H9 (cell line): ENCODE measurements at regions not wholly inside any gene's neighbourhood (a gene's known extent, or its start where the extent isn't known, plus 50 kb on each side); places are given as distances from the start of the nearest gene placed in this dataset.

Experiments
- DNase-seq: peaks from one replicate; pipeline ENCODE4 v3.0.0-alpha.2; 2017
- H2AFZ ChIP-seq: one replicate; pipeline ENCODE4 v1.6.1; 2013; ENCODE audit warnings: mild to moderate bottlenecking, low read length, control low read depth, moderate library complexity
- H2AK5ac ChIP-seq: 2 replicates; pipeline ENCODE4 v1.6.1; 2013; ENCODE audit warnings: low read length, control low read depth, mixed read lengths; ENCODE audit not compliant: insufficient read length
- H2BK120ac ChIP-seq: one replicate; pipeline ENCODE4 v1.6.1; 2013; ENCODE audit warnings: low read depth, mild to moderate bottlenecking, low read length, control low read depth, inconsistent platforms; ENCODE audit not compliant: poor library complexity, severe bottlenecking
- H2BK12ac ChIP-seq: 2 replicates; pipeline ENCODE4 v1.6.1; 2013; ENCODE audit warnings: low read length, control low read depth, mixed read lengths, low read depth; ENCODE audit not compliant: insufficient read length
- H2BK15ac ChIP-seq: 2 replicates; pipeline ENCODE4 v1.6.1; 2013; ENCODE audit warnings: low read depth, low read length, control low read depth
- H2BK20ac ChIP-seq: one replicate; pipeline ENCODE4 v1.6.1; 2013; ENCODE audit warnings: low read depth, mild to moderate bottlenecking, low read length, control low read depth, inconsistent platforms; ENCODE audit not compliant: poor library complexity, severe bottlenecking
- H2BK5ac ChIP-seq: 2 replicates; pipeline ENCODE4 v1.6.1; 2013; ENCODE audit warnings: low read length, control low read depth, mixed read lengths; ENCODE audit not compliant: insufficient read length
- H3K14ac ChIP-seq: 2 replicates; pipeline ENCODE4 v1.6.1; 2013; ENCODE audit warnings: low read length, control low read depth; ENCODE audit not compliant: insufficient read depth
- H3K18ac ChIP-seq: 2 replicates; pipeline ENCODE4 v1.6.1; 2013; ENCODE audit warnings: low read depth, mild to moderate bottlenecking, mixed read lengths, low read length, control low read depth; ENCODE audit not compliant: insufficient read length
- H3K23ac ChIP-seq: 2 replicates; pipeline ENCODE4 v1.6.1; 2013; ENCODE audit warnings: low read length, control low read depth, mixed read lengths, low read depth; ENCODE audit not compliant: insufficient read length
- H3K23me2 ChIP-seq: 2 replicates; pipeline ENCODE4 v1.6.1; 2013; ENCODE audit warnings: low read depth, mild to moderate bottlenecking, mixed read lengths, low read length, control low read depth; ENCODE audit not compliant: insufficient read length, poor library complexity, severe bottlenecking
- H3K27ac ChIP-seq: 2 replicates; pipeline ENCODE4 v1.5.1; 2013; ENCODE audit warnings: low read length, control low read depth, mixed read lengths, low read depth; ENCODE audit not compliant: insufficient read length
- H3K27me3 ChIP-seq: 2 replicates; pipeline ENCODE4 v1.6.1; 2013; ENCODE audit warnings: low read length, control low read depth, inconsistent platforms; ENCODE audit not compliant: insufficient read depth
- H3K4ac ChIP-seq: 2 replicates; pipeline ENCODE4 v1.6.1; 2013; ENCODE audit warnings: low read depth, mild to moderate bottlenecking, control low read depth, inconsistent platforms, low read length, moderate library complexity
- H3K4me1 ChIP-seq: 2 replicates; pipeline ENCODE4 v1.6.1; 2013; ENCODE audit warnings: low read length, control low read depth, inconsistent platforms; ENCODE audit not compliant: insufficient read depth
- H3K4me2 ChIP-seq: 2 replicates; pipeline ENCODE4 v1.6.1; 2013; ENCODE audit warnings: low read length, control low read depth, mixed read lengths; ENCODE audit not compliant: insufficient read length, insufficient read depth
- H3K56ac ChIP-seq: 2 replicates; pipeline ENCODE4 v1.6.1; 2013; ENCODE audit warnings: low read depth, mild to moderate bottlenecking, mixed read lengths, low read length, control low read depth; ENCODE audit not compliant: insufficient read length
- H3K79me1 ChIP-seq: 2 replicates; pipeline ENCODE4 v1.6.1; 2013; ENCODE audit warnings: low read depth, mild to moderate bottlenecking, moderate library complexity, low read length, control low read depth, inconsistent platforms; ENCODE audit not compliant: insufficient read depth, poor library complexity, severe bottlenecking
- H3K79me2 ChIP-seq: 2 replicates; pipeline ENCODE4 v1.6.1; 2013; ENCODE audit warnings: low read length, control low read depth, inconsistent platforms; ENCODE audit not compliant: insufficient read depth
- H3K9ac ChIP-seq: 2 replicates; pipeline ENCODE4 v1.6.1; 2013; ENCODE audit warnings: low read length, control low read depth, mixed read lengths; ENCODE audit not compliant: insufficient read length; ENCODE audit errors: extremely low read depth
- H3K9me3 ChIP-seq: one replicate; pipeline ENCODE4 v1.6.1; 2013; ENCODE audit warnings: low read depth, low read length, inconsistent platforms; ENCODE audit not compliant: control insufficient read depth
- H3T11ph ChIP-seq: one replicate; pipeline ENCODE4 v1.6.1; 2013; ENCODE audit warnings: mild to moderate bottlenecking, low read length, control low read depth, inconsistent platforms
- H4K20me1 ChIP-seq: one replicate; pipeline ENCODE4 v1.6.1; 2013; ENCODE audit not compliant: control insufficient read depth, insufficient read length, insufficient read depth
- H4K5ac ChIP-seq: 2 replicates; pipeline ENCODE4 v1.6.1; 2013; ENCODE audit warnings: low read depth, mild to moderate bottlenecking, mixed read lengths, low read length, control low read depth; ENCODE audit not compliant: insufficient read length
- H4K8ac ChIP-seq: replicated peaks from 2 replicates; pipeline ENCODE4 v1.6.1; 2013; ENCODE audit warnings: low read length, control low read depth, mixed read lengths, low read depth; ENCODE audit not compliant: insufficient read length
- H4K91ac ChIP-seq: 2 replicates; pipeline ENCODE4 v1.6.1; 2013; ENCODE audit warnings: low read depth, mild to moderate bottlenecking, moderate library complexity, mixed read lengths, low read length, control low read depth; ENCODE audit not compliant: insufficient read length
- H3K27ac Mint-ChIP-seq, 3 experiments: 2 replicates in 2 of 3; 3 replicates in 1 of 3; pipeline ENCODE4 v1.8.0; 2020 to 2021; ENCODE audit warnings: mixed read lengths in 3 of 3, mild to moderate bottlenecking in 1 of 3, moderate library complexity in 1 of 3
- H3K27me3 Mint-ChIP-seq: 2 replicates; pipeline ENCODE4 v1.8.0; 2021; ENCODE audit warnings: low read depth, mild to moderate bottlenecking, moderate library complexity, mixed read lengths
- H3K36me3 Mint-ChIP-seq, 3 experiments: 2 replicates in 2 of 3; 3 replicates in 1 of 3; pipeline ENCODE4 v1.8.0; 2020 to 2021; ENCODE audit warnings: low read depth in 3 of 3, mixed read lengths in 3 of 3; ENCODE audit not compliant: insufficient read depth in 1 of 3
- H3K4me1 Mint-ChIP-seq, 2 experiments: 2 replicates each; pipeline ENCODE4 v1.8.0; 2020; ENCODE audit warnings: mixed read lengths in 2 of 2
- H3K4me3 Mint-ChIP-seq, 2 experiments: 2 replicates in 1 of 2; 3 replicates in 1 of 2; pipeline ENCODE4 v1.8.0; 2020 to 2021; ENCODE audit warnings: mild to moderate bottlenecking in 2 of 2, mixed read lengths in 2 of 2, moderate library complexity in 1 of 2
- H3K9me3 Mint-ChIP-seq, 2 experiments: 2 replicates in 1 of 2; 3 replicates in 1 of 2; pipeline ENCODE4 v1.8.0; 2020; ENCODE audit warnings: mild to moderate bottlenecking in 2 of 2, mixed read lengths in 2 of 2, moderate library complexity in 1 of 2
- WGBS: extraction: QIAGEN DNeasy Blood & Tissue Kit; methylation state at CpG from one replicate; pipeline ENCODE4 v1.1.7; 2013; ENCODE audit warnings: missing lambda C conversion rate, low lambda C conversion rate, mixed read lengths; ENCODE audit not compliant: insufficient read length; ENCODE audit errors: extremely low coverage; 5-methylcytosine and 5-hydroxymethylcytosine counted together
- TF ChIP-seq, protein P1 (sequence below): fragments of 200-600 bp; sonication (generic); conservative IDR thresholded peaks from 3 replicates; pipeline ENCODE4 v1.8.0; 2021; ENCODE audit warnings: antibody characterized with exemption, mild to moderate bottlenecking

DNA sequence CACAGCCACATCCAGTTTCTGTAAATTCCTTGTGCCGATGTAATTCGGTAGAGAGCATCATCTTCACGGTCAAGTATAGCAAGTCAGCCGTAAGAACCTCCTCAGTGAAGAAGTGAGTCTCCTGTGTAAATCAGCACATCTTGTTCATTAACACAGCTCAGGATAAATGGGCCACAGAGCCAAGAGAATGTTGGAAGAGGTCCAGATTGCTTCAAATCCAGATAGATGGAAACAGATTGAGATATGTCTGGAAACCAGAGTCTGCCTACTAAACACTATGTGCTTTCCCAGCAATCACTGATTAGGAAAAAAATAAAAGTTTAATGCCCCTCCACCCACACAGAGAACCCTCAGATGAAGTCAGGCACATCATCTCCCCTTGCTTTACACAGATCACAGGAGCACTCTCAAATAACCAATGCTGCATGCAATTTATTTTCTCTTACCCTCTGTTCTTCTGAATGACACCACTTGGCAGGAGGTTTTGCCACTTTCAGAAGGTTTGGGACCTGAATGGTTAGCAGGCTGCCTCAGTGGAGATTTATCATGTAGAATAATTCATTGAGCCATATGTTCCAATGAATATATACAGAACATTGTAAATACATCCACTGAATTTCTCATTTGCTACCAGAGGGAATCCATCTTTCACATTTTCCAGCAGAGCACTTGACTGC is 357.7 kb downstream of the C4orf33 start:
- no peaks in the 10 kb centered on the region for H3K23me2 ChIP-seq
- H4K5ac ChIP-seq: no peak overlapping the region
- no peak overlapping the region for H3K4me2 ChIP-seq
- H3K56ac ChIP-seq: no peak overlapping the region
- Mint-ChIP-seq H3K27ac (no peak overlapping the region), H3K9me3 (no peaks in the 10 kb centered on the region), H3K36me3 (no peaks in the 10 kb centered on the region), H3K4me3 (no peak overlapping the region), H3K27me3 (no peaks in the 10 kb centered on the region), H3K4me1 (no peaks in the 10 kb centered on the region)
- no peak overlapping the region for H3K27ac ChIP-seq
- H2BK5ac ChIP-seq: no peak overlapping the region
- no peak overlapping the region for H3K4ac ChIP-seq
- H3K23ac ChIP-seq: no peak overlapping the region
- H4K8ac ChIP-seq: no peak overlapping the region
- WGBS: no CpG with 5 or more reads among the region's 4 CpGs
- H3K27me3 ChIP-seq: no peaks in the 10 kb centered on the region
- no peaks in the 10 kb centered on the region for H4K20me1 ChIP-seq
- no peak overlapping the region for H3K14ac ChIP-seq
- H3K79me2 ChIP-seq: no peaks in the 10 kb centered on the region
- H3K79me1 ChIP-seq: no peaks in the 10 kb centered on the region
- no peak overlapping the region for H3K18ac ChIP-seq
- H3K9ac ChIP-seq: no peak overlapping the region
- H4K91ac ChIP-seq: no peak overlapping the region
- no peak for DNase-seq
- no peaks in the 10 kb centered on the region for H3K4me1 ChIP-seq
- H2BK20ac ChIP-seq: no peak overlapping the region
- H2BK120ac ChIP-seq: no peak overlapping the region
- H3K9me3 ChIP-seq: no peaks in the 10 kb centered on the region
- H2BK15ac ChIP-seq: no peak overlapping the region
- no peak overlapping the region for H2BK12ac ChIP-seq
- no peak overlapping the region for H2AK5ac ChIP-seq
- no peak overlapping the region for H3T11ph ChIP-seq
- TF ChIP-seq, protein P1, sequence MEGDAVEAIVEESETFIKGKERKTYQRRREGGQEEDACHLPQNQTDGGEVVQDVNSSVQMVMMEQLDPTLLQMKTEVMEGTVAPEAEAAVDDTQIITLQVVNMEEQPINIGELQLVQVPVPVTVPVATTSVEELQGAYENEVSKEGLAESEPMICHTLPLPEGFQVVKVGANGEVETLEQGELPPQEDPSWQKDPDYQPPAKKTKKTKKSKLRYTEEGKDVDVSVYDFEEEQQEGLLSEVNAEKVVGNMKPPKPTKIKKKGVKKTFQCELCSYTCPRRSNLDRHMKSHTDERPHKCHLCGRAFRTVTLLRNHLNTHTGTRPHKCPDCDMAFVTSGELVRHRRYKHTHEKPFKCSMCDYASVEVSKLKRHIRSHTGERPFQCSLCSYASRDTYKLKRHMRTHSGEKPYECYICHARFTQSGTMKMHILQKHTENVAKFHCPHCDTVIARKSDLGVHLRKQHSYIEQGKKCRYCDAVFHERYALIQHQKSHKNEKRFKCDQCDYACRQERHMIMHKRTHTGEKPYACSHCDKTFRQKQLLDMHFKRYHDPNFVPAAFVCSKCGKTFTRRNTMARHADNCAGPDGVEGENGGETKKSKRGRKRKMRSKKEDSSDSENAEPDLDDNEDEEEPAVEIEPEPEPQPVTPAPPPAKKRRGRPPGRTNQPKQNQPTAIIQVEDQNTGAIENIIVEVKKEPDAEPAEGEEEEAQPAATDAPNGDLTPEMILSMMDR: no peak
- H2AFZ ChIP-seq: no peak overlapping the region
